Hematopoietic multipotent progenitor cell treated with erythropoietin and hydrocortisone succinate and interleukin-3 and kit ligand, for 4 days (in vitro differentiated cells): ENCODE measurements at regions not wholly inside any gene's neighbourhood (a gene's known extent, or its start where the extent isn't known, plus 50 kb on each side); places are given as distances from the start of the nearest gene placed in this dataset.
"Not testable (repeated sequence)": the region's sequence is repeated elsewhere in the genome, so short reads cannot be mapped to it uniquely, and the experiment has no call there.

Experiments
- DNase-seq: peaks from one replicate; pipeline ENCODE4 v3.0.0-alpha.2; 2015

DNA sequence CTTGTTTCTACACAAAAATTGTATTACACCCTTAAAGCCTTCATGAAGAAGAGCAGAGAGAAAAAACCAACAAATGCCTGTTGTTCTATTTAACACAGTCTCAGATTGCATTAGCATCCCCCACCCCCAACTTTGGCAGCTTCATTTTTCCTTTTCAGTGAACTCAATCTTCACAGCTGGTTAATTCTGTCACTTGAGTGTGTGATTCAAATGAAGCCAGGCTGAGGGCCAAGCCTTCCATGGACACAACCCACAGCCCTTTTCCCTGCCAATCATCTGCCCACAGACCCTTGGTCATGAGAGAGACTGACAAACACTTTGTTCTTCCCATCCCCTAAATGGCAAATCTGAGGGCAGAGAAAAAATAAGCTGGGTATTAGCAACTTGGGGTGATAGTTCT is 217.5 kb upstream of the NMUR2 start:
- DNase-seq: no peak

- no peak for DNase-seq
Measured at GRCh38 chr5:152623951-152624350, 218.9 kb upstream of the NMUR2 start.

DNA sequence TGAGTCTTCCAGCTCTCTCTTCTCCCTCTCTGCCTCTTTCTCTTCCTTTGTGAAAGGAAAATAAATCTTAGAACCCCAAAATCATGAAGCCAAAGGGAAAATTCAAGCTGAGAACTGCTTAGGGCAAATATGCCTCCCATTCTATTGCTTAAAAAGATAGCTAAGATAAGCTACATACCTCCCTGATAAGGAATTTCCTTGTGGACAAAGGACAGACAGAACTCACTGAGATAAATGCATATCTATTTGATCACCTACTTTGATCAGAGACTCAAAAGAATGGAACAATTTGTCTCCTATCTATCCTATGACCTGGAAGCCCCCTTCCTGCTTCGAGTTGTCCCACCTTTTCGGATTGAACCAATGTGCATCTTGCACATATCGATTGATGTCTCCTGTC is 220.6 kb upstream of the NMUR2 start:
- DNase-seq: no peak

DNA sequence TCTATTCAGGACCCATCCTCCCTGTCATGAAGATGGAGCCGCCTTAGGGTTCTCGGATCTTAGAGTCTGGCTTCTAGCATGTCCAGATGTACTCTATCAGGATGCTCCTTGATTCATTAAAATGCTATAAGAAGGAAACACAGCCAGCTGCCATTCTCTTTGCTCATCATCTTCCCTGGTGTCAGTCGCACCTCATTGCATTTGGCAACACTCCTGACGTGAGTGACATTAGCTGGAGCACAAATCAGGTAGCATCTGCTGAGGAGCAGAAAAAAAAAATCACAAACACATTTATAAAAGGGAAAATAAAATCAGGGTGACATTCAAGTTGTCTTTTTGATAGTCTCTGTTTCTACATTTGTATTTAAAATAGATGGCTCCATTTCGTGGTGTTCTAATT is 226.1 kb upstream of the NMUR2 start:
- DNase-seq: no peak

DNA sequence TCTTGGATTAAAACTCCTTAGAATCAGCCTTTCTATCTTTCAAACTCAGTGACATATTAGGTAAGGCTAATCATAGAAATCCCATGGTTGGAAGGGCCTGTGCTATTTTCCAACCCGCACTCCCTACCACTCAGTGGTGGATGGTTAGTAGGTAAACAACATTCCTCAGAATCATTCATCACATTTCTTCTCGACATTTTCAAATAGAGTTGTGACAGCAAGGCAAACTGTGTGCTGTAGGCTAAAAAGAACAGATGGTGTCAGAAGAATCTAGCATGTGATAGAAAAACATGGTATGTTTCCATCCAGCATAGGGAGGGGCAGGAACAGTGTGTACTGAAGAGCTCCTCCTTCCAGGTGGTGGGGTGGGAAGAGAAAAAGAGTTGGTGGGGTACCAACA is 227.3 kb upstream of the NMUR2 start:
- DNase-seq: no peak

DNA sequence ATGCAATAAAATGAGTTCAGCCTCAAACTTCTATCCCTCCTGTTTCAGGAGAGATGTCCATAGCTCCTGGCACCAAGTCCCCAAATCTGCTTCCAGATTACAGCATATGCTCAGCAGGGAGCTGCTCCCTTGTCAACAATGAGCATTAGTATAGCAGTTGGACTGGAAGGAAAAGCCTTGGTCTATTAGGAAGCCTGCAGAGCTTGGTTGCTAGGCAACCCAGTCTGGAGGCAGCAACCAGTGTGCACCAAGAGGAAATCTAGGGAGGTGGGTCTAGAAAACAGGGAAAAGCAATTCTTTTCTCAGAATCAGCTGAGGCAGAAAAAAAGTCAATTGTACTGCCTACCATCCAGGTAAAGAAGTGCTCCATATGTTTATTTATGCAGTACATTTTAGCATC is 229.5 kb upstream of the NMUR2 start:
- no peak for DNase-seq

DNA sequence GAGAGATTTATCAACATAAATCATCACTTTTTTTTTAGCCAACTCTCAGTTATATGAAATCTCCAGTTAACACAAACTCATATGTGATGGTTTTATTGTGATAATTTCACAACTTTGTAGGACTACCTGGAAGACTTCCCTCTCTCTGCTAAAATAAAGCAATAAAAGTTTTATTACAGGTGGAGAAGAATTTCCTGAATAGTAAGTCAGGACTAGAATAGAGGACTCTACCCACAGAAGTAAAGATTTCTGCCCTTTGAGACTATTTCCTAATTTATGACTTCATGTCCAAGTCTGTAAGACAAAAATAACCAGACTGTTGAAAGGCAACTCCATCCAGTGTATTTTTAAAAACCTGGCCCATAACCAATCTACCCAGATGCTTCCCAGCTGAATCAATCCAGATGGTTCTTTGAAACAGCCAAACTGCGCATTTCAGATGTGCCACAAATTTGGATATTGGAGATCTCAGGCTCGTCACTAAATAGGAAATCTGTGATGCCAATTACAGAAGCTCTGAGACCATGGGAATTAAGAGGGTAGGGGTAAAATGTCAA is 234.0 kb upstream of the NMUR2 start:
- no peak for DNase-seq

GRCh38 chr5:152641970-152642805 is 237.1 kb upstream of the NMUR2 start:
- DNase-seq: no peak

DNA sequence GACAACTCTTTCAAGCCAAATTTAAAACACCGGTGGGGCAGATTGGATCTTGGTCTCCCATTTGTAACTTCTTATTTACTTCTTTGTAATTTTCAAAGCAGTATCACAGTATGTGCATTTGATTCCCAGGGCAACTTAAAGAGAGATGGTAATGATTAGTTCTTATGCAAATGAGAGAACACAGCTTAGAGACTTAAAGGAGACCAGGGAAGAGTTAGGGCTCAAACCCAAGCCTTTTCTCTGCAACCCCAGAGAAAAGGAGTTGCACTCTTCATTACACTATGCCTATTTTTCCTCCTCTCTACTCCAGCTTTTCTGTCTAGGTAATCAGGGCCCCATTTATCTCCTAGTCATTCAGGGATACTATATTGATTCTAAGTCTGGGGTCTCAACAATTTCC is 237.8 kb upstream of the NMUR2 start:
- DNase-seq: no peak

GRCh38 chr5:152644029-152644728 is 239.1 kb upstream of the NMUR2 start:
- DNase-seq: no peak

DNA sequence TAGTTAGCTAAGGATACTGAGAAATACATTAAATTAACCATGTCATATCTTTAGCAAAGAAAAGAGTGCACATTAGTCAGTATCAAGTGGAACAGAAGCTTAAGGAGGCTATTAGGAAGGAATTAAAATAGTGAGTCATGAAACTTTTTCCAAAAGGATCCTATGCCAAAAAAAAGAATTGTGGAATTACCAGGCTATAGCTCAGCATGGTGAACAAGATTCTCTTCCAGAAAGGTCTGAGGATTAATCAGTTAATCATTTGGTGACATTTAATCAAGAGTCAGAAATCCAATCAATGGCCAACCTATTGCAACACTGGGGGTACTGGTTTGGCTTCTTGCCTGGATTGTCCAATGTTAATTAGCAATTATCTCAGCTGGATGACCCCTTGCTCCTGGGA is 244.5 kb upstream of the NMUR2 start:
- no peak for DNase-seq

GRCh38 chr5:152650413-152650812 is 245.3 kb upstream of the NMUR2 start:
- no peak for DNase-seq

DNA sequence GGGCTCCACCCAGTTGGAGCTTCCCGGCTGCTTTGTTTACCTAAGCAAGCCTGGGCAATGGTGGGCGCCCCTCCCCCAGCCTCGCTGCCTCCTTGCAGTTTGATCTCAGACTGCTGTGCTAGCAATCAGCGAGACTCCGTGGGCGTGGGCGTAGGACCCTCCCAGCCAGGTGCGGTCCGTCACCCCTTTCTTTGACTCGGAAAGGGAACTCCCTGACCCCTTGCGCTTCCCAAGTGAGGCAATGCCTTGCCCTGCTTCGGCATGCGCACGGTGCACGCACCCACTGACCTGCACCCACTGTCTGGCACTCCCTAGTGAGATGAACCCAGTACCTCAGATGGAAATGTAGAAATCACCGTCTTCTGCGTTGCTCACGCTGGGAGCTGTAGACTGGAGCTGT is 254.4 kb upstream of the NMUR2 start:
- not testable (repeated sequence) for DNase-seq

- no peak for DNase-seq
Measured at GRCh38 chr5:152673601-152674000, 268.5 kb upstream of the NMUR2 start.

GRCh38 chr5:152674403-152674802 is 269.3 kb upstream of the NMUR2 start:
- no peak for DNase-seq

DNA sequence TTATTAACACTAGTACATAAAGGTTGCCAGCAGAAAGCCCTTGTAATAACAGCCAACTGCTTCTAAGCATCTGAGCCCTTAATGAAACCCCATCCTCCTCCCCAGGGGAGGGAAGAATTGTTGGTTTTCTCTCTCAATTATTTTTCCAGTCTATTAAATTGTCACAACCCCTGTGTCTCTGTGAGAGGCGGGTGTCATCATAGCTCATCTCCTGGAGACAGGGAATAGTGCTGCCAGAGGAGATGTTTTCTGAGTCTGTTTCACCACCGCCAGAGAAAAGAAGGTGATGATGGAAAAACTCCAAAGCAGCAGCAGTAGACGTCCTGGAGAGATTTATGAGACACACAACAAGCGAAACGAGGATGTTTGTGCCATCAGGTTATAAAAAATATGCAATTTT is 271.1 kb upstream of the NMUR2 start:
- no peak for DNase-seq

- DNase-seq: no peak
Measured at GRCh38 chr5:152683205-152683604, 278.1 kb upstream of the NMUR2 start.

DNA sequence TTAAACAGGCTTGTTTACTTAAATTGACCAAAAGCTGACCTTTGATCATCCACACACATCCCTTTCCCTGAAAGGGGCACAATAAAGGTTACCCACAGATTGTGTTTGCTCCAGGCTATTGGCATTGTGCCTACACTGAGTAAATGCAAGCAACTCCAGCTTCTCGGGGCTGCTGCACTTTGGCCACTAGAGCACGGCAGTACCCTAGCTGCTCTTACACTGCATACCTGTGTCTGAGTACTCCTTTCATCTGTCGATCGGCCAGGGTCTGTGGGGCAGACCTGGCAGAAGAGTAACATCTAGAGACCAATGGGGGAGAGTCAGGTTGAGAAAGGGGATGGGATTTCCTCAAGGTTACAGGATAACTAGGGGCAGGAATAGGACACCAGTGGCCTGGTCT is 281.9 kb upstream of the NMUR2 start:
- no peak for DNase-seq

GRCh38 chr5:152688561-152689249 is 283.6 kb upstream of the NMUR2 start:
- no peak for DNase-seq

DNA sequence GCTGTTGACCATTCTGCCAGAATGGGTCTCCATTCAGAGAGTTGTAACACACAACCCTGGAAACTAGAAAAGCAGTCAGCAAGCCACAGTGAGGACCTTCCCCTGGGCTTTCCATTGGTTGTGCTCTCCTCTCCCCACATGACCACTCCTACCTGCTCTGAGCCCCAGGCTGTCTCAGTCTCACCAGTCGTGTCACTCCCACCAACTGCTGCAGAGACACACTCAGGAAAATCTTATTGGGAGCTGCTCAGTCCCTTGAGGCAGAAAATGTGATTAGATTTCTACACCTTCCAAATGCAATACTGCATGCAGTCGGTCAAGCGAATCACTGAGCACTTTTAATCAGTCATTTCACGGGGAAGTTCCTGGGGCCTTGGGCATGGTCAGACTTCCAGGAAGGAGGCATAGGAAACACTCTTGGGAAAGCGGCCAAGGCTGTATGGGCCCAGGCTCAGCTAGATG is 284.2 kb upstream of the NMUR2 start:
- DNase-seq: no peak

DNA sequence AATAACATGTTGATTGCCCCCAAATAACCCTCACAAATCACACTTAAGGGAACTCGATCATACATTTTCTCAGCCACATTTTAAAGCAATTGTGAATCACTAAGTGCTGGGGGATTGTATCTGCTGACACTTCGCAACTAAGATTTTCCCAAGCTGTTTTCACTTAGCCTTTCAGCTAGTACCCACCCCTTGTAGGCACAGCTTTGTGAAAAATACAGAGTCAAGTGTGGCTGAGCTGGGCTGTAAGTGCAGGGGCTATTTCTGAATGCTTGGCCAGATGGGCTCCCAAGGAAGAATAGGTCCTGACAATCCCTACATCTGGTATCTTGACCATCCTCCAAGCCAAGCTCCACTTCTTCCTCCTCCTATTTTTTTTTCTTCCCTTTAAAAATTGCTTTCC is 289.2 kb upstream of the NMUR2 start:
- no peak for DNase-seq

- no peak for DNase-seq
Measured at GRCh38 chr5:152701305-152701949, 296.3 kb upstream of the NMUR2 start.

DNA sequence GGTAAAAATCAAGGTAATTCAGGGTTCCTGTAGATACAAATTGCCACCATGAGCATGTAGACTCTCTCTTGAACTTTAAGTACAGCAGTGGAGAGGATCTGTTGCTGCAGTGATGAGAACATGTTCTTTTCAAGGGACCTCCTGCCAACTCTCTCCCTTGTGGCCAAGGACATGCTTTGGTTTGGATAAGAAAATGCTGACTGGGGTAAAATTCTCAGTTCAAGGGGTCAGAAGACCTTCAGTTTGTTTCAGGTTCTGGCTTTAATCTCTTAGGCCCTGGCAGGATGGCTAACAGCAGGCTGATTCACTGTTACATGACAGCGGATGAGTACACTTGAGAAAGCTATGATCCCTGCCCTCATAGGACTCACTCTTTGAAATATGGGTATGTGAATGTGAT is 299.2 kb upstream of the NMUR2 start:
- no peak for DNase-seq
